ENCODE measurements at regions not wholly inside any gene's neighbourhood (a gene's known extent, or its start where the extent isn't known, plus 50 kb on each side); places are given as distances from the start of the nearest gene placed in this dataset.

- DNase-seq (ENCODE audit: low read depth) = no peak
- H3K4me3 ChIP-seq (ENCODE audit: low read depth, low read length) = no peak overlapping the region
- no peak for TF ChIP-seq CTCF (conservative IDR thresholded peaks at IDR 0.05; ENCODE audit: low read depth, low read length)
These were observed 94.0 kb upstream of the PPP2R2D start for GRCh38 chr10:131806646-131807317.

GRCh38 chr10:131808370-131808930 is 92.4 kb upstream of the PPP2R2D start:
- TF ChIP-seq CTCF (conservative IDR thresholded peaks at IDR 0.05; ENCODE audit: low read depth, low read length) = no peak
- no peak overlapping the region for H3K4me3 ChIP-seq (ENCODE audit: low read depth, low read length)
- no peak for DNase-seq (ENCODE audit: low read depth)

GRCh38 chr10:131810036-131810804 is 90.6 kb upstream of the PPP2R2D start:
- no peak overlapping the region for H3K4me3 ChIP-seq (ENCODE audit: low read depth, low read length)
- TF ChIP-seq CTCF (conservative IDR thresholded peaks at IDR 0.05; ENCODE audit: low read depth, low read length) = no peak
- no peak for DNase-seq (ENCODE audit: low read depth)

- TF ChIP-seq CTCF (conservative IDR thresholded peaks at IDR 0.05; ENCODE audit: low read depth, low read length) = no peak
- no peak overlapping the region for H3K4me3 ChIP-seq (ENCODE audit: low read depth, low read length)
- DNase-seq (ENCODE audit: low read depth) = no peak
These were observed 89.8 kb upstream of the PPP2R2D start for GRCh38 chr10:131810805-131811629.

GRCh38 chr10:131811630-131812403 is 89.0 kb upstream of the PPP2R2D start:
- no peak for TF ChIP-seq CTCF (conservative IDR thresholded peaks at IDR 0.05; ENCODE audit: low read depth, low read length)
- no peak for DNase-seq (ENCODE audit: low read depth)
- no peak overlapping the region for H3K4me3 ChIP-seq (ENCODE audit: low read depth, low read length)

Measured in epithelial cell of proximal tubule (primary cell).